H9 (cell line): ENCODE measurements at regions not wholly inside any gene's neighbourhood (a gene's known extent, or its start where the extent isn't known, plus 50 kb on each side); places are given as distances from the start of the nearest gene placed in this dataset.
"Not testable (repeated sequence)": the region's sequence is repeated elsewhere in the genome, so short reads cannot be mapped to it uniquely, and the experiment has no call there.

Source experiments
- DNase-seq: peaks from one replicate; pipeline ENCODE4 v3.0.0-alpha.2; 2017
- H2AFZ ChIP-seq: one replicate; pipeline ENCODE4 v1.6.1; 2013; ENCODE audit warnings: mild to moderate bottlenecking, low read length, control low read depth, moderate library complexity
- H2AK5ac ChIP-seq: 2 replicates; pipeline ENCODE4 v1.6.1; 2013; ENCODE audit warnings: low read length, control low read depth, mixed read lengths; ENCODE audit not compliant: insufficient read length
- H2BK120ac ChIP-seq: one replicate; pipeline ENCODE4 v1.6.1; 2013; ENCODE audit warnings: low read depth, mild to moderate bottlenecking, low read length, control low read depth, inconsistent platforms; ENCODE audit not compliant: poor library complexity, severe bottlenecking
- H2BK12ac ChIP-seq: 2 replicates; pipeline ENCODE4 v1.6.1; 2013; ENCODE audit warnings: low read length, control low read depth, mixed read lengths, low read depth; ENCODE audit not compliant: insufficient read length
- H2BK15ac ChIP-seq: 2 replicates; pipeline ENCODE4 v1.6.1; 2013; ENCODE audit warnings: low read depth, low read length, control low read depth
- H2BK20ac ChIP-seq: one replicate; pipeline ENCODE4 v1.6.1; 2013; ENCODE audit warnings: low read depth, mild to moderate bottlenecking, low read length, control low read depth, inconsistent platforms; ENCODE audit not compliant: poor library complexity, severe bottlenecking
- H2BK5ac ChIP-seq: 2 replicates; pipeline ENCODE4 v1.6.1; 2013; ENCODE audit warnings: low read length, control low read depth, mixed read lengths; ENCODE audit not compliant: insufficient read length
- H3K14ac ChIP-seq: 2 replicates; pipeline ENCODE4 v1.6.1; 2013; ENCODE audit warnings: low read length, control low read depth; ENCODE audit not compliant: insufficient read depth
- H3K18ac ChIP-seq: 2 replicates; pipeline ENCODE4 v1.6.1; 2013; ENCODE audit warnings: low read depth, mild to moderate bottlenecking, mixed read lengths, low read length, control low read depth; ENCODE audit not compliant: insufficient read length
- H3K23ac ChIP-seq: 2 replicates; pipeline ENCODE4 v1.6.1; 2013; ENCODE audit warnings: low read length, control low read depth, mixed read lengths, low read depth; ENCODE audit not compliant: insufficient read length
- H3K23me2 ChIP-seq: 2 replicates; pipeline ENCODE4 v1.6.1; 2013; ENCODE audit warnings: low read depth, mild to moderate bottlenecking, mixed read lengths, low read length, control low read depth; ENCODE audit not compliant: insufficient read length, poor library complexity, severe bottlenecking
- H3K27ac ChIP-seq: 2 replicates; pipeline ENCODE4 v1.5.1; 2013; ENCODE audit warnings: low read length, control low read depth, mixed read lengths, low read depth; ENCODE audit not compliant: insufficient read length
- H3K27me3 ChIP-seq: 2 replicates; pipeline ENCODE4 v1.6.1; 2013; ENCODE audit warnings: low read length, control low read depth, inconsistent platforms; ENCODE audit not compliant: insufficient read depth
- H3K4ac ChIP-seq: 2 replicates; pipeline ENCODE4 v1.6.1; 2013; ENCODE audit warnings: low read depth, mild to moderate bottlenecking, control low read depth, inconsistent platforms, low read length, moderate library complexity
- H3K4me1 ChIP-seq: 2 replicates; pipeline ENCODE4 v1.6.1; 2013; ENCODE audit warnings: low read length, control low read depth, inconsistent platforms; ENCODE audit not compliant: insufficient read depth
- H3K4me2 ChIP-seq: 2 replicates; pipeline ENCODE4 v1.6.1; 2013; ENCODE audit warnings: low read length, control low read depth, mixed read lengths; ENCODE audit not compliant: insufficient read length, insufficient read depth
- H3K56ac ChIP-seq: 2 replicates; pipeline ENCODE4 v1.6.1; 2013; ENCODE audit warnings: low read depth, mild to moderate bottlenecking, mixed read lengths, low read length, control low read depth; ENCODE audit not compliant: insufficient read length
- H3K79me1 ChIP-seq: 2 replicates; pipeline ENCODE4 v1.6.1; 2013; ENCODE audit warnings: low read depth, mild to moderate bottlenecking, moderate library complexity, low read length, control low read depth, inconsistent platforms; ENCODE audit not compliant: insufficient read depth, poor library complexity, severe bottlenecking
- H3K79me2 ChIP-seq: 2 replicates; pipeline ENCODE4 v1.6.1; 2013; ENCODE audit warnings: low read length, control low read depth, inconsistent platforms; ENCODE audit not compliant: insufficient read depth
- H3K9ac ChIP-seq: 2 replicates; pipeline ENCODE4 v1.6.1; 2013; ENCODE audit warnings: low read length, control low read depth, mixed read lengths; ENCODE audit not compliant: insufficient read length; ENCODE audit errors: extremely low read depth
- H3K9me3 ChIP-seq: one replicate; pipeline ENCODE4 v1.6.1; 2013; ENCODE audit warnings: low read depth, low read length, inconsistent platforms; ENCODE audit not compliant: control insufficient read depth
- H3T11ph ChIP-seq: one replicate; pipeline ENCODE4 v1.6.1; 2013; ENCODE audit warnings: mild to moderate bottlenecking, low read length, control low read depth, inconsistent platforms
- H4K20me1 ChIP-seq: one replicate; pipeline ENCODE4 v1.6.1; 2013; ENCODE audit not compliant: control insufficient read depth, insufficient read length, insufficient read depth
- H4K5ac ChIP-seq: 2 replicates; pipeline ENCODE4 v1.6.1; 2013; ENCODE audit warnings: low read depth, mild to moderate bottlenecking, mixed read lengths, low read length, control low read depth; ENCODE audit not compliant: insufficient read length
- H4K8ac ChIP-seq: replicated peaks from 2 replicates; pipeline ENCODE4 v1.6.1; 2013; ENCODE audit warnings: low read length, control low read depth, mixed read lengths, low read depth; ENCODE audit not compliant: insufficient read length
- H4K91ac ChIP-seq: 2 replicates; pipeline ENCODE4 v1.6.1; 2013; ENCODE audit warnings: low read depth, mild to moderate bottlenecking, moderate library complexity, mixed read lengths, low read length, control low read depth; ENCODE audit not compliant: insufficient read length
- H3K27ac Mint-ChIP-seq, 3 experiments: 2 replicates in 2 of 3; 3 replicates in 1 of 3; pipeline ENCODE4 v1.8.0; 2020 to 2021; ENCODE audit warnings: mixed read lengths in 3 of 3, mild to moderate bottlenecking in 1 of 3, moderate library complexity in 1 of 3
- H3K27me3 Mint-ChIP-seq: 2 replicates; pipeline ENCODE4 v1.8.0; 2021; ENCODE audit warnings: low read depth, mild to moderate bottlenecking, moderate library complexity, mixed read lengths
- H3K36me3 Mint-ChIP-seq, 3 experiments: 2 replicates in 2 of 3; 3 replicates in 1 of 3; pipeline ENCODE4 v1.8.0; 2020 to 2021; ENCODE audit warnings: low read depth in 3 of 3, mixed read lengths in 3 of 3; ENCODE audit not compliant: insufficient read depth in 1 of 3
- H3K4me1 Mint-ChIP-seq, 2 experiments: 2 replicates each; pipeline ENCODE4 v1.8.0; 2020; ENCODE audit warnings: mixed read lengths in 2 of 2
- H3K4me3 Mint-ChIP-seq, 2 experiments: 2 replicates in 1 of 2; 3 replicates in 1 of 2; pipeline ENCODE4 v1.8.0; 2020 to 2021; ENCODE audit warnings: mild to moderate bottlenecking in 2 of 2, mixed read lengths in 2 of 2, moderate library complexity in 1 of 2
- H3K9me3 Mint-ChIP-seq, 2 experiments: 2 replicates in 1 of 2; 3 replicates in 1 of 2; pipeline ENCODE4 v1.8.0; 2020; ENCODE audit warnings: mild to moderate bottlenecking in 2 of 2, mixed read lengths in 2 of 2, moderate library complexity in 1 of 2
- CTCF ChIP-seq: fragments of 200-600 bp; sonication (generic); conservative IDR thresholded peaks from 3 replicates; pipeline ENCODE4 v1.8.0; 2021; ENCODE audit warnings: antibody characterized with exemption, mild to moderate bottlenecking
- WGBS: extraction: QIAGEN DNeasy Blood & Tissue Kit; methylation state at CpG from one replicate; pipeline ENCODE4 v1.1.7; 2013; ENCODE audit warnings: missing lambda C conversion rate, low lambda C conversion rate, mixed read lengths; ENCODE audit not compliant: insufficient read length; ENCODE audit errors: extremely low coverage; 5-methylcytosine and 5-hydroxymethylcytosine counted together

GRCh38 chr12:107864235-107864634 is 89.7 kb downstream of the ASCL4 start:
- no peak overlapping the region for H3K4ac ChIP-seq
- peaks cover 71% of the 10 kb centered on the region for H3K27me3 Mint-ChIP-seq

GRCh38 chr12:107864727-107865126 is 90.2 kb downstream of the ASCL4 start:
- not testable (repeated sequence) for H3K79me2 ChIP-seq, H3K79me1 ChIP-seq, H3K27me3 ChIP-seq, H2BK15ac ChIP-seq, H3K56ac ChIP-seq, H2BK12ac ChIP-seq, H3K14ac ChIP-seq, H2AFZ ChIP-seq, H4K8ac ChIP-seq, H3K9me3 ChIP-seq, H3K23me2 ChIP-seq, H3K23ac ChIP-seq, H4K91ac ChIP-seq, H2AK5ac ChIP-seq, H3K9ac ChIP-seq, H3K36me3 Mint-ChIP-seq, H3K4ac ChIP-seq, H3T11ph ChIP-seq, H3K4me1 ChIP-seq, H4K5ac ChIP-seq, H3K27ac ChIP-seq, H2BK20ac ChIP-seq, H2BK5ac ChIP-seq, H2BK120ac ChIP-seq, H4K20me1 ChIP-seq, H3K18ac ChIP-seq
- DNase-seq: peak; percentile 55
- H3K4me1 Mint-ChIP-seq: peaks cover 21 to 24% of the 10 kb centered on the region in 2 experiments
- H3K4me2 ChIP-seq: peak overlapping the region; percentile 81
- H3K27ac Mint-ChIP-seq: peak overlapping the region in 1 of 3 experiments; percentile 73; a peak in 1 of 7 replicates
- peaks cover 73% of the 10 kb centered on the region for H3K27me3 Mint-ChIP-seq
- peaks cover 12 to 15% of the 10 kb centered on the region in 2 experiments; a peak in 4 of 5 replicates for H3K9me3 Mint-ChIP-seq
- H3K4me3 Mint-ChIP-seq: peak overlapping the region; percentile 68 to 89
- no CpG with 5 or more reads among the region's 12 CpGs for WGBS

More at GRCh38 chr12:107864235-107864634, 89.7 kb downstream of the ASCL4 start:
- H3K79me1 ChIP-seq: no peaks in the 10 kb centered on the region
- Mint-ChIP-seq H3K27ac (peak overlapping the region in 1 of 3 experiments; percentile 73; a peak in 1 of 7 replicates), H3K4me3 (peak overlapping the region; percentile 68 to 89), H3K9me3 (peaks cover 12 to 15% of the 10 kb centered on the region in 2 experiments; a peak in 4 of 5 replicates), H3K36me3 (peaks cover 0 to 1% (median 0%) of the 10 kb centered on the region in 3 experiments; a peak in 2 of 7 replicates), H3K4me1 (peaks cover 21 to 24% of the 10 kb centered on the region in 2 experiments)
- H3K9me3 ChIP-seq: no peaks in the 10 kb centered on the region
- H3K56ac ChIP-seq: no peak overlapping the region
- peak overlapping the region; percentile 43; the same call in 1 of the 2 replicates for H3K14ac ChIP-seq
- no peak overlapping the region for H2BK12ac ChIP-seq
- no peaks in the 10 kb centered on the region for H3K23me2 ChIP-seq
- H2BK15ac ChIP-seq: no peak overlapping the region
- H3K4me2 ChIP-seq: peak overlapping the region; percentile 81
- H4K5ac ChIP-seq: no peak overlapping the region
- no CpG with 5 or more reads among the region's 33 CpGs for WGBS
- H4K20me1 ChIP-seq: no peaks in the 10 kb centered on the region
- H3K23ac ChIP-seq: no peak overlapping the region
- no peak overlapping the region for H4K8ac ChIP-seq
- DNase-seq: peak; percentile 74
- H2AFZ ChIP-seq: no peak overlapping the region
- no peaks in the 10 kb centered on the region; the same call in 1 of the 2 replicates for H3K27me3 ChIP-seq
- no peak overlapping the region for H3T11ph ChIP-seq
- no peak for TF ChIP-seq CTCF
- no peak overlapping the region for H2BK5ac ChIP-seq
- no peak overlapping the region for H3K18ac ChIP-seq
- H3K4me1 ChIP-seq: no peaks in the 10 kb centered on the region
- H2BK120ac ChIP-seq: no peak overlapping the region
- H3K79me2 ChIP-seq: no peaks in the 10 kb centered on the region
- peak overlapping the region; percentile 24 for H3K9ac ChIP-seq
- H3K27ac ChIP-seq: no peak overlapping the region
- no peak overlapping the region for H2BK20ac ChIP-seq
- H2AK5ac ChIP-seq: no peak overlapping the region
- no peak overlapping the region for H4K91ac ChIP-seq
